ENCODE measurements at regions not wholly inside any gene's neighbourhood (a gene's known extent, or its start where the extent isn't known, plus 50 kb on each side); places are given as distances from the start of the nearest gene placed in this dataset.

- no peak for TF ChIP-seq ZNF274 (IDR thresholded peaks at IDR 0.05; ENCODE audit: low read depth, low read length)
- H3K4me3 ChIP-seq (ENCODE audit: low read length): no peak overlapping the region
Observed at GRCh38 chr13:37345869-37346268, 240.4 kb upstream of the CSNK1A1L start.

GRCh38 chr13:37345391-37345790 lies 239.9 kb upstream of the CSNK1A1L start:
- no peak overlapping the region for H3K4me3 ChIP-seq (ENCODE audit: low read length)
- TF ChIP-seq ZNF274 (IDR thresholded peaks at IDR 0.05; ENCODE audit: low read depth, low read length): no peak

GRCh38 chr13:37344056-37344455 lies 238.6 kb upstream of the CSNK1A1L start:
- no peak for TF ChIP-seq ZNF274 (IDR thresholded peaks at IDR 0.05; ENCODE audit: low read depth, low read length)
- H3K4me3 ChIP-seq (ENCODE audit: low read length): no peak overlapping the region

- no peak for TF ChIP-seq ZNF274 (IDR thresholded peaks at IDR 0.05; ENCODE audit: low read depth, low read length)
- H3K4me3 ChIP-seq (ENCODE audit: low read length): no peak overlapping the region
Observed at GRCh38 chr13:37342205-37342604, 236.7 kb upstream of the CSNK1A1L start.

- no peak for TF ChIP-seq ZNF274 (IDR thresholded peaks at IDR 0.05; ENCODE audit: low read depth, low read length)
- no peak overlapping the region for H3K4me3 ChIP-seq (ENCODE audit: low read length)
Observed at GRCh38 chr13:37340901-37341670, 235.6 kb upstream of the CSNK1A1L start.

GRCh38 chr13:37339386-37339735 lies 233.9 kb upstream of the CSNK1A1L start:
- H3K4me3 ChIP-seq (ENCODE audit: low read length): no peak overlapping the region
- TF ChIP-seq ZNF274 (IDR thresholded peaks at IDR 0.05; ENCODE audit: low read depth, low read length): no peak

GRCh38 chr13:37338726-37339385 lies 233.4 kb upstream of the CSNK1A1L start:
- TF ChIP-seq ZNF274 (IDR thresholded peaks at IDR 0.05; ENCODE audit: low read depth, low read length): no peak
- no peak overlapping the region for H3K4me3 ChIP-seq (ENCODE audit: low read length)

- H3K4me3 ChIP-seq (ENCODE audit: low read length): no peak overlapping the region
- TF ChIP-seq ZNF274 (IDR thresholded peaks at IDR 0.05; ENCODE audit: low read depth, low read length): no peak
Observed at GRCh38 chr13:37326334-37326733, 220.9 kb upstream of the CSNK1A1L start.

- no peak overlapping the region for H3K4me3 ChIP-seq (ENCODE audit: low read length)
- no peak for TF ChIP-seq ZNF274 (IDR thresholded peaks at IDR 0.05; ENCODE audit: low read depth, low read length)
Observed at GRCh38 chr13:37319031-37319443, 213.6 kb upstream of the CSNK1A1L start.

GRCh38 chr13:37316935-37317334 lies 211.5 kb upstream of the CSNK1A1L start:
- TF ChIP-seq ZNF274 (IDR thresholded peaks at IDR 0.05; ENCODE audit: low read depth, low read length): no peak
- no peak overlapping the region for H3K4me3 ChIP-seq (ENCODE audit: low read length)

- H3K4me3 ChIP-seq (ENCODE audit: low read length): no peak overlapping the region
- TF ChIP-seq ZNF274 (IDR thresholded peaks at IDR 0.05; ENCODE audit: low read depth, low read length): no peak
Observed at GRCh38 chr13:37313372-37313771, 207.9 kb upstream of the CSNK1A1L start.

GRCh38 chr13:37306778-37307544 lies 201.5 kb upstream of the CSNK1A1L start:
- TF ChIP-seq ZNF274 (IDR thresholded peaks at IDR 0.05; ENCODE audit: low read depth, low read length): no peak
- H3K4me3 ChIP-seq (ENCODE audit: low read length): no peak overlapping the region

- no peak overlapping the region for H3K4me3 ChIP-seq (ENCODE audit: low read length)
- TF ChIP-seq ZNF274 (IDR thresholded peaks at IDR 0.05; ENCODE audit: low read depth, low read length): no peak
Observed at GRCh38 chr13:37303606-37304005, 198.1 kb upstream of the CSNK1A1L start.

- no peak for TF ChIP-seq ZNF274 (IDR thresholded peaks at IDR 0.05; ENCODE audit: low read depth, low read length)
- H3K4me3 ChIP-seq (ENCODE audit: low read length): no peak overlapping the region
Observed at GRCh38 chr13:37302686-37303085, 197.2 kb upstream of the CSNK1A1L start.

GRCh38 chr13:37295573-37295972 lies 190.1 kb upstream of the CSNK1A1L start:
- no peak for TF ChIP-seq ZNF274 (IDR thresholded peaks at IDR 0.05; ENCODE audit: low read depth, low read length)
- no peak overlapping the region for H3K4me3 ChIP-seq (ENCODE audit: low read length)

All from GM08714 (cell line).